ENCODE measurements at regions not wholly inside any gene's neighbourhood (a gene's known extent, or its start where the extent isn't known, plus 50 kb on each side); places are given as distances from the start of the nearest gene placed in this dataset.

GRCh38 chr6:95318137-95318536 is 259.2 kb upstream of the MANEA start:
- no peak overlapping the region for H3K4me3 Mint-ChIP-seq

GRCh38 chr6:95321126-95321525 is 256.2 kb upstream of the MANEA start:
- Mint-ChIP-seq H3K4me1 (no peaks in the 10 kb centered on the region), H3K27ac (no peak overlapping the region), H3K36me3 (no peaks in the 10 kb centered on the region), H3K4me3 (no peak overlapping the region), H3K9me3 (peaks cover 0 to under 1% (median 0%) of the 10 kb centered on the region in 3 donors), H3K27me3 (no peaks in the 10 kb centered on the region)

More at GRCh38 chr6:95318137-95318536, 259.2 kb upstream of the MANEA start:
- H3K36me3 Mint-ChIP-seq = no peaks in the 10 kb centered on the region
- no peaks in the 10 kb centered on the region for H3K4me1 Mint-ChIP-seq
- H3K9me3 Mint-ChIP-seq = no peaks in the 10 kb centered on the region
- H3K27ac Mint-ChIP-seq = no peak overlapping the region
- no peaks in the 10 kb centered on the region for H3K27me3 Mint-ChIP-seq

- H3K36me3 Mint-ChIP-seq = no peaks in the 10 kb centered on the region
- H3K27ac Mint-ChIP-seq = no peak overlapping the region
- no peaks in the 10 kb centered on the region for H3K4me1 Mint-ChIP-seq
- no peak overlapping the region for H3K4me3 Mint-ChIP-seq
- peaks cover 0 to 3% (median 0%) of the 10 kb centered on the region in 3 donors for H3K9me3 Mint-ChIP-seq
- no peaks in the 10 kb centered on the region for H3K27me3 Mint-ChIP-seq
Measured at GRCh38 chr6:95325916-95326315, 251.4 kb upstream of the MANEA start.

GRCh38 chr6:95328231-95328630 is 249.1 kb upstream of the MANEA start:
- no peak overlapping the region for H3K4me3 Mint-ChIP-seq
- H3K36me3 Mint-ChIP-seq = no peaks in the 10 kb centered on the region
- no peaks in the 10 kb centered on the region for H3K4me1 Mint-ChIP-seq
- no peak overlapping the region for H3K27ac Mint-ChIP-seq
- peaks cover 0 to 3% (median 0%) of the 10 kb centered on the region in 3 donors for H3K9me3 Mint-ChIP-seq
- H3K27me3 Mint-ChIP-seq = no peaks in the 10 kb centered on the region

GRCh38 chr6:95352064-95352795 is 225.1 kb upstream of the MANEA start:
- Mint-ChIP-seq H3K9me3 (no peaks in the 10 kb centered on the region), H3K4me3 (no peak overlapping the region), H3K27me3 (no peaks in the 10 kb centered on the region), H3K36me3 (no peaks in the 10 kb centered on the region), H3K4me1 (no peaks in the 10 kb centered on the region), H3K27ac (no peak overlapping the region)

GRCh38 chr6:95354551-95354950 is 222.8 kb upstream of the MANEA start:
- no peaks in the 10 kb centered on the region for H3K27me3 Mint-ChIP-seq
- H3K36me3 Mint-ChIP-seq = no peaks in the 10 kb centered on the region
- no peaks in the 10 kb centered on the region for H3K4me1 Mint-ChIP-seq
- H3K27ac Mint-ChIP-seq = no peak overlapping the region
- no peaks in the 10 kb centered on the region for H3K9me3 Mint-ChIP-seq
- no peak overlapping the region for H3K4me3 Mint-ChIP-seq

GRCh38 chr6:95357380-95358020 is 219.8 kb upstream of the MANEA start:
- Mint-ChIP-seq H3K27me3 (peaks cover 1% of the 10 kb centered on the region), H3K27ac (no peak overlapping the region), H3K36me3 (no peaks in the 10 kb centered on the region), H3K4me3 (no peak overlapping the region), H3K4me1 (no peaks in the 10 kb centered on the region), H3K9me3 (no peaks in the 10 kb centered on the region)

- H3K27me3 Mint-ChIP-seq = peaks cover 1% of the 10 kb centered on the region
- H3K9me3 Mint-ChIP-seq = no peaks in the 10 kb centered on the region
- H3K4me1 Mint-ChIP-seq = no peaks in the 10 kb centered on the region
- H3K27ac Mint-ChIP-seq = no peak overlapping the region
- no peak overlapping the region for H3K4me3 Mint-ChIP-seq
- H3K36me3 Mint-ChIP-seq = no peaks in the 10 kb centered on the region
Measured at GRCh38 chr6:95364016-95364604, 213.2 kb upstream of the MANEA start.

- Mint-ChIP-seq H3K27ac (no peak overlapping the region), H3K9me3 (no peaks in the 10 kb centered on the region), H3K4me1 (no peaks in the 10 kb centered on the region), H3K36me3 (no peaks in the 10 kb centered on the region), H3K4me3 (no peak overlapping the region), H3K27me3 (peaks cover 1% of the 10 kb centered on the region)
Measured at GRCh38 chr6:95365454-95365853, 211.9 kb upstream of the MANEA start.

GRCh38 chr6:95366414-95366813 is 210.9 kb upstream of the MANEA start:
- no peaks in the 10 kb centered on the region for H3K36me3 Mint-ChIP-seq
- H3K9me3 Mint-ChIP-seq = no peaks in the 10 kb centered on the region

GRCh38 chr6:95383878-95384277 is 193.5 kb upstream of the MANEA start:
- H3K36me3 Mint-ChIP-seq = no peaks in the 10 kb centered on the region
- no peaks in the 10 kb centered on the region for H3K4me1 Mint-ChIP-seq
- no peak overlapping the region for H3K4me3 Mint-ChIP-seq
- peaks cover 0 to 3% (median 3%) of the 10 kb centered on the region in 3 donors for H3K9me3 Mint-ChIP-seq
- H3K27me3 Mint-ChIP-seq = no peaks in the 10 kb centered on the region
- no peak overlapping the region for H3K27ac Mint-ChIP-seq

More at GRCh38 chr6:95366414-95366813, 210.9 kb upstream of the MANEA start:
- Mint-ChIP-seq H3K4me1 (no peaks in the 10 kb centered on the region), H3K27ac (no peak overlapping the region), H3K27me3 (no peaks in the 10 kb centered on the region), H3K4me3 (no peak overlapping the region)

- Mint-ChIP-seq H3K27ac (no peak overlapping the region), H3K4me1 (no peaks in the 10 kb centered on the region), H3K4me3 (no peak overlapping the region), H3K36me3 (no peaks in the 10 kb centered on the region), H3K9me3 (peaks cover 0 to 3% (median 3%) of the 10 kb centered on the region in 3 donors), H3K27me3 (no peaks in the 10 kb centered on the region)
Measured at GRCh38 chr6:95384988-95385387, 192.3 kb upstream of the MANEA start.

- Mint-ChIP-seq H3K9me3 (peaks cover 2 to 5% (median 3%) of the 10 kb centered on the region in 3 donors), H3K4me1 (no peaks in the 10 kb centered on the region), H3K27me3 (no peaks in the 10 kb centered on the region), H3K4me3 (no peak overlapping the region), H3K36me3 (no peaks in the 10 kb centered on the region), H3K27ac (no peak overlapping the region)
Measured at GRCh38 chr6:95387845-95388244, 189.5 kb upstream of the MANEA start.

GRCh38 chr6:95404777-95405176 is 172.6 kb upstream of the MANEA start:
- H3K4me1 Mint-ChIP-seq = no peaks in the 10 kb centered on the region

GRCh38 chr6:95408111-95408510 is 169.2 kb upstream of the MANEA start:
- Mint-ChIP-seq H3K4me3 (no peak overlapping the region), H3K27ac (no peak overlapping the region), H3K27me3 (no peaks in the 10 kb centered on the region), H3K36me3 (no peaks in the 10 kb centered on the region), H3K9me3 (peaks cover 0 to 3% (median 0%) of the 10 kb centered on the region in 3 donors), H3K4me1 (no peaks in the 10 kb centered on the region)

More at GRCh38 chr6:95404777-95405176, 172.6 kb upstream of the MANEA start:
- no peaks in the 10 kb centered on the region for H3K9me3 Mint-ChIP-seq
- H3K36me3 Mint-ChIP-seq = no peaks in the 10 kb centered on the region
- no peak overlapping the region for H3K27ac Mint-ChIP-seq
- no peaks in the 10 kb centered on the region for H3K27me3 Mint-ChIP-seq
- no peak overlapping the region for H3K4me3 Mint-ChIP-seq

Data from IgD-negative memory B cell (primary cell).